HL-60 (cell line): ENCODE measurements at regions not wholly inside any gene's neighbourhood (a gene's known extent, or its start where the extent isn't known, plus 50 kb on each side); places are given as distances from the start of the nearest gene placed in this dataset.

Experiments
- DNase-seq, 2 experiments: peaks; one replicate each; pipeline ENCODE4 v3.0.0-alpha.2; 2010 to 2020; ENCODE audit warnings: low read depth in 1 of 2, low spot score in 1 of 2
- H3K27ac ChIP-seq: fragments of 250-450 bp; sonication (Bioruptor Pico); replicated peaks from 2 replicates; pipeline ENCODE4 v1.5.1; 2020; ENCODE audit warnings: mild to moderate bottlenecking, moderate library complexity
- H3K27me3 ChIP-seq: fragments of 250-450 bp; sonication (Bioruptor Pico); 2 replicates; pipeline ENCODE4 v1.5.1; 2021; ENCODE audit warnings: mild to moderate bottlenecking, moderate library complexity; ENCODE audit not compliant: insufficient read depth, poor library complexity, severe bottlenecking
- H3K4me3 ChIP-seq: replicated peaks from 2 replicates; pipeline ENCODE4 v1.5.1; 2011; ENCODE audit warnings: mild to moderate bottlenecking, control low read depth, low read length; ENCODE audit not compliant: insufficient read depth
- GABPA ChIP-seq: IDR thresholded peaks from 2 replicates; pipeline ENCODE4 v1.6.1; 2012; ENCODE audit warnings: low read depth
- POLR2AphosphoS5 ChIP-seq: IDR thresholded peaks from 2 replicates; pipeline ENCODE4 v1.6.1; 2012; ENCODE audit warnings: low read depth
- SPI1 ChIP-seq: IDR thresholded peaks from 2 replicates; pipeline ENCODE4 v1.6.1; 2012; ENCODE audit warnings: low read depth, mild to moderate bottlenecking, borderline replicate concordance
- TF ChIP-seq, protein P1 (sequence below): IDR thresholded peaks from 2 replicates; pipeline ENCODE4 v1.6.1; 2012; ENCODE audit warnings: low read depth; ENCODE audit not compliant: insufficient replicate concordance
- TF ChIP-seq, protein P2 (sequence below): IDR thresholded peaks from one replicate; pipeline ENCODE4 v1.5.1; 2011; ENCODE audit warnings: low read length, control low read depth, inconsistent platforms; ENCODE audit not compliant: insufficient read depth

DNA sequence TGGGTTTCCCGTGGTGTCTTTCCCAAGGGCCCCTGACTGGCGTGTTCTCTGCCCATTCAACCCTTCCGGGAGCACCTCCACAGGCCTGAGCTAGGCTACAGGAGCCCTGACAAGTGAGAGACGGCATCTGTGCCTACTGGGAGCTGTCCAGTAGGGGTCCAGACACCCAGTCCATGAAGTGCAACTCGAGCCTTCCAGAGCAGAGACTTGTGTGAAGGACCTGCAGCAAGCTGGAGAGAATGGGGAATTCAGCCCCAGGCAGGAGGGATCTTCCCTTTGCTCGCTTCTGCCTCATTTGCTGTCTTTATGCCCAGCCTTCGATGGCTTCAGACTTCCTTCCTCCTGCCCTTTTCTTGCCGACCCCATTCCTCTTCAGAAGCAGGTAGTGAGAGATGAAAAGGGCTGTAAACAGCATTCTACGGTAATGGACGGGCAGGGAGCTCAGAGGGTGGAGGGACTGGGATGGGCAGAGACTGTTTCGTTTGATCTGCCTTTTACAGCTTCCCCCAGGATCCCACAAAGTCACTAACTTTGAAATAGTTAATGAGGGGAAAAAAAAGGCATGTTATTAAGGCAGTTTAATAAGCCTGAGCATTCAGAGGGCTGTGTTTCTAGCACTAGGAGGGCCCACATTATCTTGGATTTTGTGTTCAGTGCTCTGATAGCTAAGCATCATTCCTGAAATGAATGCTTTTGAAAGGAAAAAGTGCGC, 327.6 kb downstream of the FGF9 start:
- Histone ChIP-seq H3K27ac (no peak overlapping the region), H3K27me3 (no peaks in the 10 kb centered on the region), H3K4me3 (no peak overlapping the region)
- TF ChIP-seq GABPA = no peak
- TF ChIP-seq, protein P1, sequence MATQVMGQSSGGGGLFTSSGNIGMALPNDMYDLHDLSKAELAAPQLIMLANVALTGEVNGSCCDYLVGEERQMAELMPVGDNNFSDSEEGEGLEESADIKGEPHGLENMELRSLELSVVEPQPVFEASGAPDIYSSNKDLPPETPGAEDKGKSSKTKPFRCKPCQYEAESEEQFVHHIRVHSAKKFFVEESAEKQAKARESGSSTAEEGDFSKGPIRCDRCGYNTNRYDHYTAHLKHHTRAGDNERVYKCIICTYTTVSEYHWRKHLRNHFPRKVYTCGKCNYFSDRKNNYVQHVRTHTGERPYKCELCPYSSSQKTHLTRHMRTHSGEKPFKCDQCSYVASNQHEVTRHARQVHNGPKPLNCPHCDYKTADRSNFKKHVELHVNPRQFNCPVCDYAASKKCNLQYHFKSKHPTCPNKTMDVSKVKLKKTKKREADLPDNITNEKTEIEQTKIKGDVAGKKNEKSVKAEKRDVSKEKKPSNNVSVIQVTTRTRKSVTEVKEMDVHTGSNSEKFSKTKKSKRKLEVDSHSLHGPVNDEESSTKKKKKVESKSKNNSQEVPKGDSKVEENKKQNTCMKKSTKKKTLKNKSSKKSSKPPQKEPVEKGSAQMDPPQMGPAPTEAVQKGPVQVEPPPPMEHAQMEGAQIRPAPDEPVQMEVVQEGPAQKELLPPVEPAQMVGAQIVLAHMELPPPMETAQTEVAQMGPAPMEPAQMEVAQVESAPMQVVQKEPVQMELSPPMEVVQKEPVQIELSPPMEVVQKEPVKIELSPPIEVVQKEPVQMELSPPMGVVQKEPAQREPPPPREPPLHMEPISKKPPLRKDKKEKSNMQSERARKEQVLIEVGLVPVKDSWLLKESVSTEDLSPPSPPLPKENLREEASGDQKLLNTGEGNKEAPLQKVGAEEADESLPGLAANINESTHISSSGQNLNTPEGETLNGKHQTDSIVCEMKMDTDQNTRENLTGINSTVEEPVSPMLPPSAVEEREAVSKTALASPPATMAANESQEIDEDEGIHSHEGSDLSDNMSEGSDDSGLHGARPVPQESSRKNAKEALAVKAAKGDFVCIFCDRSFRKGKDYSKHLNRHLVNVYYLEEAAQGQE = no peak
- TF ChIP-seq POLR2AphosphoS5 = no peak
- TF ChIP-seq, protein P2, sequence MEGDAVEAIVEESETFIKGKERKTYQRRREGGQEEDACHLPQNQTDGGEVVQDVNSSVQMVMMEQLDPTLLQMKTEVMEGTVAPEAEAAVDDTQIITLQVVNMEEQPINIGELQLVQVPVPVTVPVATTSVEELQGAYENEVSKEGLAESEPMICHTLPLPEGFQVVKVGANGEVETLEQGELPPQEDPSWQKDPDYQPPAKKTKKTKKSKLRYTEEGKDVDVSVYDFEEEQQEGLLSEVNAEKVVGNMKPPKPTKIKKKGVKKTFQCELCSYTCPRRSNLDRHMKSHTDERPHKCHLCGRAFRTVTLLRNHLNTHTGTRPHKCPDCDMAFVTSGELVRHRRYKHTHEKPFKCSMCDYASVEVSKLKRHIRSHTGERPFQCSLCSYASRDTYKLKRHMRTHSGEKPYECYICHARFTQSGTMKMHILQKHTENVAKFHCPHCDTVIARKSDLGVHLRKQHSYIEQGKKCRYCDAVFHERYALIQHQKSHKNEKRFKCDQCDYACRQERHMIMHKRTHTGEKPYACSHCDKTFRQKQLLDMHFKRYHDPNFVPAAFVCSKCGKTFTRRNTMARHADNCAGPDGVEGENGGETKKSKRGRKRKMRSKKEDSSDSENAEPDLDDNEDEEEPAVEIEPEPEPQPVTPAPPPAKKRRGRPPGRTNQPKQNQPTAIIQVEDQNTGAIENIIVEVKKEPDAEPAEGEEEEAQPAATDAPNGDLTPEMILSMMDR = no peak
- no peak for TF ChIP-seq SPI1
- DNase-seq = no peak

DNA sequence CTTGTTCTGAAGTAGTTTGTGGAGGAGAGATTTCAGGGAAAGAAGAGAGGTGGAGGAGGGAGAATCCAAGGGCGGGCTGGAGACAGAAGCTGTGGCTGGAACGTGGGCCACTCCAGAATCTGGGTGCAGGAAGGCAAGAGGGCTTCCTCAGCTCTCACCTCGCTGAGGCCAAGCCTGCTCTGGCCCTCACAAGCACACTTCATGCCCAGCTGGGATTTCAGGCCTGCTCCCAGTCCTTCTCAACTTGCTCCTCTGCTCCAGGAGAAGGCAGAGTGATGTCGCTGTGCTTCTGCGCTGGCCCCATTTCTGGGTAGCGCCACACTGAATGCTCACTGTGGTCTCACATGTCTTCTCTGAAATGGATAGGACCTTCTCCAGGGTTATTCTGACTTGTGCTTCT, 328.8 kb downstream of the FGF9 start:
- Histone ChIP-seq H3K27ac (no peak overlapping the region), H3K27me3 (no peaks in the 10 kb centered on the region), H3K4me3 (no peak overlapping the region)
- DNase-seq = no peak
- no peak for TF ChIP-seq POLR2AphosphoS5
- TF ChIP-seq, protein P2 = no peak
- TF ChIP-seq GABPA = no peak
- TF ChIP-seq SPI1 = no peak
- TF ChIP-seq, protein P1 = no peak

DNA sequence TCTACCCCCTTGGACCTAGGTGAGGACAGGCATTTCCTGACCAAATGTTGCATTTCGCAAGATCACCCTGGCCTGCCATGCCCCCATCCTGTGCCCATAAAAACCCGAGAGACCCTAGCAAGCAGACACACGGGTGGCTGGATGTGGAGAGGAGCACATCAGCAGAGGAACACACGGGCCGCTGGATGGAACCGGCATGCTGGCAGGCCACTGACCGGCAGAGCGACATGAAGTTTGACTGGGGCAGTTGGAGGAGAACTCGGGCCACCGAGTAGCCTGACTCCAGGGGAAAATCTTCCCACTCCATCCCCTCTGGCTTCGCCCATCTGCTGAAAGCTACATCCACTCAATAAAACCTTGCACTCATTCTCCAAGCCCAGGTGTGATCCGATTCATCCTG, 329.3 kb downstream of the FGF9 start:
- Histone ChIP-seq H3K4me3 (no peak overlapping the region), H3K27ac (no peak overlapping the region), H3K27me3 (no peaks in the 10 kb centered on the region)
- no peak for DNase-seq
- TF ChIP-seq, protein P2 = no peak
- TF ChIP-seq SPI1 (no peak), POLR2AphosphoS5 (no peak), GABPA (no peak)
- TF ChIP-seq, protein P1 = no peak
